HG02798 (cell line): ENCODE measurements at regions not wholly inside any gene's neighbourhood (a gene's known extent, or its start where the extent isn't known, plus 50 kb on each side); places are given as distances from the start of the nearest gene placed in this dataset.

Source experiments
- ATAC-seq: cut with Tn5 transposase; IDR thresholded peaks from one replicate; pipeline ENCODE4 v1.9.1; 2021; ENCODE audit warnings: mild to moderate bottlenecking; ENCODE audit not compliant: unreplicated experiment, poor library complexity

GRCh38 chr7:49243521-49243920 is 319.2 kb downstream of the CDC14C start:
- no peak for ATAC-seq

GRCh38 chr7:49244543-49244942 is 320.2 kb downstream of the CDC14C start:
- ATAC-seq: no peak

- no peak for ATAC-seq
These were observed 320.7 kb downstream of the CDC14C start for GRCh38 chr7:49245062-49245461.

- ATAC-seq: no peak
These were observed 323.4 kb downstream of the CDC14C start for GRCh38 chr7:49247759-49248158.

- no peak for ATAC-seq
These were observed 330.7 kb downstream of the CDC14C start for GRCh38 chr7:49255054-49255453.

GRCh38 chr7:49260538-49260937 is 336.2 kb downstream of the CDC14C start:
- ATAC-seq: no peak

- ATAC-seq: no peak
These were observed 337.6 kb downstream of the CDC14C start for GRCh38 chr7:49261928-49262327.

GRCh38 chr7:49264530-49264929 is 340.2 kb downstream of the CDC14C start:
- no peak for ATAC-seq

GRCh38 chr7:49273897-49274296 is 349.6 kb downstream of the CDC14C start:
- no peak for ATAC-seq

GRCh38 chr7:49279891-49280290 is 355.5 kb downstream of the CDC14C start:
- ATAC-seq: no peak

- ATAC-seq: no peak
These were observed 363.3 kb downstream of the CDC14C start for GRCh38 chr7:49287653-49288052.

- no peak for ATAC-seq
These were observed 370.3 kb downstream of the CDC14C start for GRCh38 chr7:49294611-49295010.

GRCh38 chr7:49295146-49295545 is 370.8 kb downstream of the CDC14C start:
- ATAC-seq: no peak

- no peak for ATAC-seq
These were observed 373.6 kb downstream of the CDC14C start for GRCh38 chr7:49297958-49298357.

GRCh38 chr7:49308787-49309186 is 384.4 kb downstream of the CDC14C start:
- ATAC-seq: no peak

- ATAC-seq: no peak
These were observed 395.7 kb downstream of the CDC14C start for GRCh38 chr7:49320083-49320482.

- no peak for ATAC-seq
These were observed 397.5 kb downstream of the CDC14C start for GRCh38 chr7:49321843-49322242.

GRCh38 chr7:49322476-49322875 is 398.1 kb downstream of the CDC14C start:
- no peak for ATAC-seq

GRCh38 chr7:49324040-49324439 is 399.7 kb downstream of the CDC14C start:
- no peak for ATAC-seq

GRCh38 chr7:49324707-49325106 is 400.4 kb downstream of the CDC14C start:
- no peak for ATAC-seq

GRCh38 chr7:49325571-49325970 is 401.2 kb downstream of the CDC14C start:
- ATAC-seq: no peak

GRCh38 chr7:49327155-49327554 is 402.8 kb downstream of the CDC14C start:
- ATAC-seq: no peak

GRCh38 chr7:49333180-49333881 is 409.0 kb downstream of the CDC14C start:
- ATAC-seq: peak; percentile 86
